ENCODE measurements at regions not wholly inside any gene's neighbourhood (a gene's known extent, or its start where the extent isn't known, plus 50 kb on each side); places are given as distances from the start of the nearest gene placed in this dataset.

GRCh38 chr4:12265554-12265953 is 836.9 kb upstream of the HS3ST1 start:
- no peaks in the 10 kb centered on the region for H3K9me3 ChIP-seq
- no peak for TF ChIP-seq CTCF (IDR thresholded peaks at IDR 0.05)
- TF ChIP-seq POLR2AphosphoS5 (IDR thresholded peaks at IDR 0.05) = no peak
- no peak for TF ChIP-seq POLR2A (IDR thresholded peaks at IDR 0.05)
- WGBS = 87% methylated on average over 2 of the region's 2 CpGs

GRCh38 chr4:12260453-12260852 is 831.8 kb upstream of the HS3ST1 start:
- DNase-seq (ENCODE audit: low spot score) = no peak
- TF ChIP-seq POLR2AphosphoS5 (IDR thresholded peaks at IDR 0.05) (no peak), POLR2A (IDR thresholded peaks at IDR 0.05) (no peak)
- Histone ChIP-seq H3K4me3 (no peak overlapping the region), H3K36me3 (no peaks in the 10 kb centered on the region), H3K4me1 (replicated peaks) (no peaks in the 10 kb centered on the region), H3K27ac (no peak overlapping the region), H3K9me3 (no peaks in the 10 kb centered on the region), H3K27me3 (replicated peaks; ENCODE audit: insufficient read depth) (no peaks in the 10 kb centered on the region)
- WGBS = 93% methylated on average over 3 of the region's 3 CpGs
- intact Hi-C loops (cut with DNase I) = no loop called here

More at GRCh38 chr4:12265554-12265953, 836.9 kb upstream of the HS3ST1 start:
- Histone ChIP-seq H3K27me3 (replicated peaks; ENCODE audit: insufficient read depth) (no peaks in the 10 kb centered on the region), H3K27ac (no peak overlapping the region), H3K4me1 (replicated peaks) (no peaks in the 10 kb centered on the region), H3K36me3 (no peaks in the 10 kb centered on the region), H3K4me3 (no peak overlapping the region)
- no peak for DNase-seq (ENCODE audit: low spot score)
- intact Hi-C loops (cut with DNase I) = no loop called here

GRCh38 chr4:12244973-12245372 is 816.3 kb upstream of the HS3ST1 start:
- no peaks in the 10 kb centered on the region for H3K4me1 ChIP-seq (replicated peaks)
- no peak for DNase-seq (ENCODE audit: low spot score)
- no peaks in the 10 kb centered on the region for H3K27me3 ChIP-seq (replicated peaks; ENCODE audit: insufficient read depth)
- no peak overlapping the region for H3K4me3 ChIP-seq
- 30% methylated on average over 3 of the region's 3 CpGs for WGBS
- H3K36me3 ChIP-seq = no peaks in the 10 kb centered on the region
- H3K27ac ChIP-seq = no peak overlapping the region
- H3K9me3 ChIP-seq = no peaks in the 10 kb centered on the region
- intact Hi-C loops (cut with DNase I) = no loop called here
- TF ChIP-seq POLR2AphosphoS5 (IDR thresholded peaks at IDR 0.05) (no peak), CTCF (IDR thresholded peaks at IDR 0.05) (no peak), POLR2A (IDR thresholded peaks at IDR 0.05) (no peak)

GRCh38 chr4:12242354-12242753 is 813.7 kb upstream of the HS3ST1 start:
- no peak for DNase-seq (ENCODE audit: low spot score)
- no peak overlapping the region for H3K4me3 ChIP-seq
- no peaks in the 10 kb centered on the region for H3K27me3 ChIP-seq (replicated peaks; ENCODE audit: insufficient read depth)
- H3K4me1 ChIP-seq (replicated peaks) = no peaks in the 10 kb centered on the region
- WGBS = 86% methylated on average over 2 of the region's 2 CpGs
- H3K9me3 ChIP-seq = no peaks in the 10 kb centered on the region
- no peak for TF ChIP-seq CTCF (IDR thresholded peaks at IDR 0.05)
- TF ChIP-seq POLR2A (IDR thresholded peaks at IDR 0.05) = no peak
- TF ChIP-seq POLR2AphosphoS5 (IDR thresholded peaks at IDR 0.05) = no peak
- H3K27ac ChIP-seq = no peak overlapping the region
- no peaks in the 10 kb centered on the region for H3K36me3 ChIP-seq
- intact Hi-C loops (cut with DNase I) = no loop called here

GRCh38 chr4:12239897-12240636 is 811.4 kb upstream of the HS3ST1 start:
- Histone ChIP-seq H3K4me3 (no peak overlapping the region), H3K4me1 (replicated peaks) (no peaks in the 10 kb centered on the region), H3K36me3 (no peaks in the 10 kb centered on the region), H3K9me3 (no peaks in the 10 kb centered on the region), H3K27me3 (replicated peaks; ENCODE audit: insufficient read depth) (no peaks in the 10 kb centered on the region), H3K27ac (no peak overlapping the region)
- 62% methylated on average over 3 of the region's 3 CpGs for WGBS
- intact Hi-C loops (cut with DNase I) = no loop called here
- no peak for DNase-seq (ENCODE audit: low spot score)
- TF ChIP-seq CTCF (IDR thresholded peaks at IDR 0.05) = no peak
- no peak for TF ChIP-seq POLR2AphosphoS5 (IDR thresholded peaks at IDR 0.05)
